Thyroid gland (tissue), 4 donors: ENCODE measurements at regions not wholly inside any gene's neighbourhood (a gene's known extent, or its start where the extent isn't known, plus 50 kb on each side); places are given as distances from the start of the nearest gene placed in this dataset.

ENCODE experiments used
- DNase-seq, 2 donors: peaks; one replicate each; pipeline ENCODE4 v3.0.0-alpha.2; 2019
- H3K27ac ChIP-seq, 3 donors: fragments of 200-600 bp; sonication (generic); 1 replicate in 2 of 3; 2 replicates in 1 of 3; pipeline ENCODE4 v1.5.1; 2016 to 2019; ENCODE audit warnings: mild to moderate bottlenecking in 1 of 3, moderate library complexity in 1 of 3
- H3K27me3 ChIP-seq: fragments of 200-600 bp; sonication (generic); one replicate; pipeline ENCODE4 v1.5.1; 2019
- H3K36me3 ChIP-seq, 2 donors: fragments of 200-600 bp; sonication (generic); one replicate each; pipeline ENCODE4 v1.5.1; 2016 to 2019
- H3K4me1 ChIP-seq, 2 donors: fragments of 200-600 bp; sonication (generic); one replicate each; pipeline ENCODE4 v1.5.1; 2017 to 2019
- H3K4me3 ChIP-seq, 3 donors: fragments of 200-600 bp; sonication (generic); replicated peaks in 1 of 3; 1 replicate in 2 of 3; 2 replicates in 1 of 3; pipeline ENCODE4 v1.5.1; 2016; ENCODE audit warnings: mild to moderate bottlenecking in 1 of 3
- H3K9me3 ChIP-seq: fragments of 200-600 bp; sonication (generic); one replicate; pipeline ENCODE4 v1.5.1; 2017
- CTCF ChIP-seq, 6 experiments: fragments of 200-600 bp in 3 of 6; fragments of 450-650 bp in 3 of 6; sonication (generic) in 3 of 6; IDR thresholded peaks; one replicate each; pipeline ENCODE4 v1.5.1; 2016 to 2019; ENCODE audit warnings: antibody characterized with exemption in 6 of 6, mild to moderate bottlenecking in 2 of 6, inconsistent platforms in 1 of 6, moderate library complexity in 1 of 6
- POLR2A ChIP-seq, 2 donors: fragments of 450-650 bp; IDR thresholded peaks; one replicate each; pipeline ENCODE4 v1.6.1; 2017; ENCODE audit warnings: antibody characterized with exemption in 2 of 2, mild to moderate bottlenecking in 2 of 2, moderate library complexity in 1 of 2
- WGBS, 2 donors: methylation state at CpG; one replicate each; pipeline ENCODE4 v1.1.5; 2017; 5-methylcytosine and 5-hydroxymethylcytosine counted together
- intact Hi-C: fragments of 100-400 bp; cut with DNase I; formaldehyde crosslinking; loops from one replicate; pipeline ENCODE4 v1.15.1; 2023

- Histone ChIP-seq H3K36me3 (no peaks in the 10 kb centered on the region), H3K9me3 (no peaks in the 10 kb centered on the region), H3K4me3 (no peak overlapping the region), H3K4me1 (peaks cover 15 to 43% of the 10 kb centered on the region in 2 donors), H3K27ac (peak overlapping the region in 2 of 3 donors; percentile 14 to 47), H3K27me3 (no peaks in the 10 kb centered on the region)
- whole genome bisulfite sequencing, 2 donors = 23 to 32% methylated on average over 13 to 15 of the region's 15 CpGs
- TF ChIP-seq POLR2A (IDR thresholded peaks at IDR 0.05) (no peak), CTCF (IDR thresholded peaks at IDR 0.05) (no peak)
- intact Hi-C loops = no loop called here
- peak; percentile 49 to 53 for DNase-seq
Measured at GRCh38 chr2:42906557-42907411, 114.4 kb upstream of the HAAO start.

- Histone ChIP-seq H3K27me3 (no peaks in the 10 kb centered on the region), H3K36me3 (no peaks in the 10 kb centered on the region), H3K9me3 (no peaks in the 10 kb centered on the region), H3K4me1 (peaks cover 21 to 50% of the 10 kb centered on the region in 2 donors), H3K4me3 (no peak overlapping the region), H3K27ac (peak overlapping the region in 2 of 3 donors; percentile 14 to 47)
- WGBS, 2 donors = 70 to 75% methylated on average over 4 of the region's 4 CpGs
- TF ChIP-seq CTCF (IDR thresholded peaks at IDR 0.05) (no peak), POLR2A (IDR thresholded peaks at IDR 0.05) (no peak)
- intact Hi-C loops = no loop called here
- DNase-seq = no peak
Measured at GRCh38 chr2:42906111-42906556, 113.8 kb upstream of the HAAO start.

GRCh38 chr2:42905341-42906110 lies 113.1 kb upstream of the HAAO start:
- H3K4me3 ChIP-seq = no peak overlapping the region
- no peaks in the 10 kb centered on the region for H3K9me3 ChIP-seq
- H3K4me1 ChIP-seq = peaks cover 26 to 50% of the 10 kb centered on the region in 2 donors
- peak overlapping the region in 2 of 3 donors; percentile 14 to 47 for H3K27ac ChIP-seq
- no peaks in the 10 kb centered on the region for H3K27me3 ChIP-seq
- WGBS, 2 donors = 72 to 78% methylated on average over 19 to 25 of the region's 25 CpGs
- intact Hi-C loops = no loop called here
- no peak for DNase-seq
- TF ChIP-seq CTCF (IDR thresholded peaks at IDR 0.05) (no peak), POLR2A (IDR thresholded peaks at IDR 0.05) (no peak)
- H3K36me3 ChIP-seq = no peaks in the 10 kb centered on the region

- no peaks in the 10 kb centered on the region for H3K36me3 ChIP-seq
- DNase-seq = no peak
- H3K4me1 ChIP-seq = peaks cover 29 to 52% of the 10 kb centered on the region in 2 donors
- intact Hi-C loops = no loop called here
- TF ChIP-seq POLR2A (IDR thresholded peaks at IDR 0.05) (no peak), CTCF (IDR thresholded peaks at IDR 0.05) (no peak)
- no peaks in the 10 kb centered on the region for H3K9me3 ChIP-seq
- 97 to 100% methylated on average over 3 of the region's 3 CpGs for WGBS, 2 donors
- no peaks in the 10 kb centered on the region for H3K27me3 ChIP-seq
- no peak overlapping the region for H3K4me3 ChIP-seq
- H3K27ac ChIP-seq = no peak overlapping the region
Measured at GRCh38 chr2:42904576-42904876, 112.1 kb upstream of the HAAO start.
